Omental fat pad (tissue), 3 donors: ENCODE measurements at regions not wholly inside any gene's neighbourhood (a gene's known extent, or its start where the extent isn't known, plus 50 kb on each side); places are given as distances from the start of the nearest gene placed in this dataset.
"Not testable (repeated sequence)": the region's sequence is repeated elsewhere in the genome, so short reads cannot be mapped to it uniquely, and the experiment has no call there.

Experiments used
- ATAC-seq: fragments of 150-250 bp; one replicate; pipeline ENCODE4 v1.9.1; 2016; ENCODE audit warnings: mild to moderate bottlenecking, moderate library complexity; ENCODE audit not compliant: low FRiP score
- DNase-seq: peaks from one replicate; pipeline ENCODE4 v3.0.0-alpha.2; 2019; ENCODE audit warnings: low spot score
- TF ChIP-seq, protein P1 (sequence below), 3 donors: fragments of 450-650 bp; IDR thresholded peaks; one replicate each; pipeline ENCODE4 v1.5.1; 2016 to 2017; ENCODE audit warnings: antibody characterized with exemption in 3 of 3, mild to moderate bottlenecking in 3 of 3, moderate library complexity in 2 of 3

DNA sequence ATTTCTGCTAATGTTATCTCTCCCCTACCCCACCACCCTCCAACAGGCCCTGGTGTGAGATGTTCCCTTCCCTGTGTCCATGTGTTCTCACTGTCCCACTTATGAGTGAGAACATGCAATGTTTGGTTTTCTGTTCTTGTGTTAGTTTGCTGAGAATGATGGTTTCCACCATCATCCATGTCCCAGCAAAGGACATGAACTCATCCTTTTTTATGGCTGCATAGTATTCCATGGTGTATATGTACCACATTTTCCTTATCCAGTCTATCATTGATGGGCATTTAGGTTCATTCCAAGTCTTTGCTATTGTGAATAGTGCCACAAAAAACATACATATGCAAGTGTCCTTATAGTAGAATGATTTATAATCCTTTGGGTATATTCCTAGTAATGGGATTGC lies 104.5 kb downstream of the ZNF33B start:
- DNase-seq, ATAC-seq: not testable (repeated sequence)

DNA sequence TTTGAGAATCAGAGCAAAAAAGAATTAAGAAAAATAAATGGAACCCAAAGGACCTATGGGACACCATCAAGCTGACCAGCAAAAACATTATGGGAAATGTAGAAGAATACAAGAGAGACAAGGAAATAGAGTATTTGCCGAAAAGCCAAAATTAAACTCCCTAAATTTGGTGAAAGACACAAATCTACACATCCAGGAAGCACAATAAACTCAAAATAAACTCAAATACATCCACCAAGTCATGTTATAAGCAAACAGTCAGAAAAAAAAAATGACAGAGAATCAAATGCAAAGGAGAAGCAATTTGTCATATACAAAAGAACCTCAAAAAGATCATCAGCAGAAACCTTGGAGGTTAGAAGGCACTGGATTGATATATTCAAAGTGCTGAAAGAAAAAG lies 105.4 kb downstream of the ZNF33B start:
- TF ChIP-seq, protein P1, sequence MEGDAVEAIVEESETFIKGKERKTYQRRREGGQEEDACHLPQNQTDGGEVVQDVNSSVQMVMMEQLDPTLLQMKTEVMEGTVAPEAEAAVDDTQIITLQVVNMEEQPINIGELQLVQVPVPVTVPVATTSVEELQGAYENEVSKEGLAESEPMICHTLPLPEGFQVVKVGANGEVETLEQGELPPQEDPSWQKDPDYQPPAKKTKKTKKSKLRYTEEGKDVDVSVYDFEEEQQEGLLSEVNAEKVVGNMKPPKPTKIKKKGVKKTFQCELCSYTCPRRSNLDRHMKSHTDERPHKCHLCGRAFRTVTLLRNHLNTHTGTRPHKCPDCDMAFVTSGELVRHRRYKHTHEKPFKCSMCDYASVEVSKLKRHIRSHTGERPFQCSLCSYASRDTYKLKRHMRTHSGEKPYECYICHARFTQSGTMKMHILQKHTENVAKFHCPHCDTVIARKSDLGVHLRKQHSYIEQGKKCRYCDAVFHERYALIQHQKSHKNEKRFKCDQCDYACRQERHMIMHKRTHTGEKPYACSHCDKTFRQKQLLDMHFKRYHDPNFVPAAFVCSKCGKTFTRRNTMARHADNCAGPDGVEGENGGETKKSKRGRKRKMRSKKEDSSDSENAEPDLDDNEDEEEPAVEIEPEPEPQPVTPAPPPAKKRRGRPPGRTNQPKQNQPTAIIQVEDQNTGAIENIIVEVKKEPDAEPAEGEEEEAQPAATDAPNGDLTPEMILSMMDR (IDR thresholded peaks at IDR 0.05), result no peak
- ATAC-seq, result no peak
- DNase-seq, result no peak

DNA sequence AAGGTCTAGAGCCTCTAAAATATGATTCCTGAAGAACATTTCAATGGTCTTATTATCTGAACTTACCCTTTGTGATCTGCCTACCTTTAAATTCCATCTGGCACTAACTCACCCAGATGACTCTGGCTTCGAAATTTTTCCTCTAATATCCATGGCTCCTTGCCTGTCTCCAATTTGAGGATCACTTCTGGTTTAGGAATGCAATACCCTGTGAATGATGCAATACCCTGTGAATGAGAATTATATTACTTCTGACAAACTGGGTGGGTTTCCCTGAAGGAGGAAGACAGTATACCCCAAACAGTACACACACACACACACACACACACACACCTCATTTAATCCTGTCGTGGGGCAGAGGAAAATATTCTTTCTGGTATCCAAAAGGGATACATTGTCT lies 115.3 kb downstream of the ZNF33B start:
- ATAC-seq (no peak), DNase-seq (no peak)
- TF ChIP-seq, protein P1 (IDR thresholded peaks at IDR 0.05), result no peak

DNA sequence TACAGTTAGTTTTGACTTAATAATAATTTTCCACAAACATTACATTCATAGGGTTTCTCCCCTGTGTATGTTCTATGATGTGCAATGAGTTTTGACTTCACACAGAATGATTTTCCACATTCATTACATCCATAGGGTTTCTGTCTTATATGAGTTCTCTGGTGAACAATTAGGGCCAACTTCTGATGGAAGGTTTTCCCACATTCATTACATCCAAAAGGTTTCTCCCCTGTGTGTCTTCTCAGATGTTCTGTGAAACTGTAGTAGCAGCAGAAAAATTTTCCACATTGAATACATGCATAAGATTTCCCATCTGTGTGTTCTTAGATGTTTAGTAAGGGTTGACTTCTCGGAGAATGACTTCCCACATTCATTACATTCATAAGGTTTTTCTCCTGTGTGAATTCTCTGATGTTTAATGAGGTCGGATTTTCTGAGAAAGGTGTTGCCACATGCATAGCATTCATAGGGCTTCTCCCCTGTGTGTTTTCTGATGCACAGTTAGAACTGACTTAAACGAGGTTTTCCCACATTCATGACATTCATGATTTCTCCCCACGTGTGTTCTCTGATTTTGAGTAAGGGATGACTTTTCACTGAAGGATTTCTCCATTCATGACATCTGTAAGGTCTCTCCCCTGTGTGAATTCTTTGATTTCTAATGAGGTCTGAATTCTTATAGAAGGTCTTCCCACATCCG lies 118.5 kb downstream of the ZNF33B start:
- TF ChIP-seq, protein P1 (IDR thresholded peaks at IDR 0.05), result no peak
- DNase-seq (no peak), ATAC-seq (no peak)

DNA sequence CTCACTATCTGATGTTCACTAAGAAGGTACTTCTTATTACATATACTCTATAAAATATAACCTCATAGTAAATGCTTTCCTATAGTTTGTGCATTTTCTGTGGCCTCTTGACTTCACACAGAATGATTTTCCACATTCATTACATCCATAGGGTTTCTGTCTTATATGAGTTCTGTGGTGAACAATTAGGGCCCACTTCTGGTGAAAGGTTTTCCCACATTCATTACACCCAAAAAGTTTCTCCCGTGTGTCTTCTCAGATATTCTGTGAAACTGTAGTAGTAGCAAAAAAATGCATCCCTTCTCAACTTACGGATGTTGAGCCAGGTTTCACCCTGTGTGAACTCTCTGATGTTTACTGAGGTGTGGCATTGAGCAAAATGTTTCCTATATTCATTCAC lies 119.3 kb downstream of the ZNF33B start:
- ATAC-seq (no peak), DNase-seq (no peak)
- TF ChIP-seq, protein P1 (IDR thresholded peaks at IDR 0.05), result no peak

DNA sequence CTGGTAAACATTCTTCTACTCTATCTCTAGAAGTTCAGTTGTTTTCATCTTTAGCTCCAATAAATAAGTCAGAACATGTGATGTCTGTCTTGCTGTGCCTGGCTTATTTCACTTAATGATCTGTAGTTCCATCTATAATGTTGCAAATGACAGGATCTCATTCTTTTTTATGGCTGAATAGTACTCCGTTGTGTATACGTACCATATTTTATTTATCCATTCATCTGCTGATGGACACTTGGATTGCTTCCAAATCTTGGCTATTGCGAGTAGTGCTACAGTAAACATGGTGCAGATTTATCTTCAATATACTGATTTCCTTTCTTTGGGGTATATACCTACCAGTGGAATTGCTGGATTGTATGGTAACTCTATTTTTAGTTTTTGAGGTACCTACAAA lies 124.4 kb downstream of the ZNF33B start:
- no peak for DNase-seq
- ATAC-seq, result no peak
- TF ChIP-seq, protein P1 (IDR thresholded peaks at IDR 0.05), result no peak

DNA sequence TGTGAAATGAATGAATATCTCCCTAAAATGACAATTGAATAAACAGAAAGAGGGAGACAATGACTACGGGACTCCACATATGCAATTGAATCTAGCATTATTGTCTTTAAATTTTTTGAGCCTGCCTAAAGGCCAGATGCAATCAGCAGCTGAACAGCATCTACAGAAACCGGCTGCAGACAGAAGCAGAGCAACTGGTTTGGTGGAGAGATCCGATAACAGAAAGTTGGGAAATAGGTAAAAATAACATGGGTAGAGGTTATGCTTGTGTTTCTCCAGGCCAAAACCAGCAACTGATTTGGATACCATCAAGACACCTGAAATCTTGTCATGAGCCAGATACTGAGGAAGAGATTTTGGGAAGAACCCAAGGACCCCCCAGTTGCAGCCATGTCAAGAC lies 146.6 kb downstream of the ZNF33B start:
- ATAC-seq, result no peak
- no peak for DNase-seq
- TF ChIP-seq, protein P1 (IDR thresholded peaks at IDR 0.05), result no peak
